Caco-2 (cell line): ENCODE measurements at regions not wholly inside any gene's neighbourhood (a gene's known extent, or its start where the extent isn't known, plus 50 kb on each side); places are given as distances from the start of the nearest gene placed in this dataset.

Source experiments
- BruUV-seq: library from RNA; stranded (reverse); fragments of 400-500 nt; replicated peaks from 2 replicates; lab custom pipeline; 2021; lab: Mats Ljungman, UMichigan
- CTCF ChIA-PET: fragments of 300-600 bp; sonication (Branson Sonifier 250); formaldehyde crosslinking; loops from one replicate; lab custom pipeline; 2022; ENCODE audit warnings: antibody characterized with exemption; lab: Charles Lee
- POLR2A ChIA-PET: fragments of 300-600 bp; sonication (Branson Sonifier 250); formaldehyde crosslinking; loops from one replicate; lab custom pipeline; 2022; ENCODE audit warnings: antibody characterized with exemption; lab: Charles Lee
- DNase-seq, 2 experiments: peaks; one replicate each; pipeline versions ENCODE4 v3.0.0 to v3.0.0-alpha.2; 2020 to 2022
- H3K27me3 ChIP-seq: replicated peaks from 2 replicates; pipeline ENCODE4 v1.6.0; 2011; ENCODE audit warnings: low read length; ENCODE audit not compliant: control insufficient read depth, insufficient read depth
- H3K36me3 ChIP-seq: 2 replicates; pipeline ENCODE4 v1.5.1; 2011; ENCODE audit warnings: low read length; ENCODE audit not compliant: control insufficient read depth, insufficient read depth
- H3K4me1 ChIP-seq: fragments of 250-450 bp; sonication (Bioruptor Pico); 2 replicates; pipeline ENCODE4 v1.5.1; 2020; ENCODE audit warnings: mild to moderate bottlenecking
- H3K4me3 ChIP-seq: 2 replicates; pipeline ENCODE4 v1.5.1; 2011; ENCODE audit warnings: low read depth, mild to moderate bottlenecking, control low read depth, low read length
- H3K9me3 ChIP-seq: fragments of 250-450 bp; sonication (Bioruptor Pico); 2 replicates; pipeline ENCODE4 v1.5.1; 2020; ENCODE audit warnings: mild to moderate bottlenecking, moderate library complexity
- H3K27ac Mint-ChIP-seq: one replicate; pipeline ENCODE4 v1.8.0; 2022; ENCODE audit warnings: mixed read lengths; ENCODE audit not compliant: unreplicated experiment
- H3K27me3 Mint-ChIP-seq: one replicate; pipeline ENCODE4 v1.8.0; 2022; ENCODE audit warnings: mixed read lengths; ENCODE audit not compliant: insufficient read depth, unreplicated experiment
- H3K36me3 Mint-ChIP-seq: one replicate; pipeline ENCODE4 v1.8.0; 2022; ENCODE audit warnings: mild to moderate bottlenecking, mixed read lengths; ENCODE audit not compliant: insufficient read depth, unreplicated experiment
- H3K4me1 Mint-ChIP-seq: one replicate; pipeline ENCODE4 v1.8.0; 2022; ENCODE audit warnings: low read depth, mixed read lengths; ENCODE audit not compliant: unreplicated experiment
- H3K4me3 Mint-ChIP-seq: one replicate; pipeline ENCODE4 v1.8.0; 2022; ENCODE audit warnings: mild to moderate bottlenecking, moderate library complexity, mixed read lengths; ENCODE audit not compliant: unreplicated experiment
- H3K9me3 Mint-ChIP-seq: one replicate; pipeline ENCODE4 v1.8.0; 2022; ENCODE audit warnings: mixed read lengths; ENCODE audit not compliant: unreplicated experiment
- CTCF ChIP-seq, 2 experiments: fragments of 200-600 bp in 1 of 2; IDR thresholded peaks; 1 replicate in 1 of 2; 2 replicates in 1 of 2; pipeline versions ENCODE4 v1.5.1 to v1.8.0; 2011 to 2022; ENCODE audit warnings: antibody characterized with exemption in 1 of 2, control low read depth in 1 of 2, inconsistent platforms in 1 of 2, low read depth in 1 of 2, low read length in 1 of 2, mild to moderate bottlenecking in 1 of 2, moderate library complexity in 1 of 2; ENCODE audit not compliant: insufficient read depth in 1 of 2, severe bottlenecking in 1 of 2, unreplicated experiment in 1 of 2
- intact Hi-C: fragments of 100-400 bp; cut with micrococcal nuclease; formaldehyde crosslinking; loops from one replicate; pipeline ENCODE4 v1.10.0; 2022; ENCODE audit not compliant: unreplicated experiment

GRCh38 chr22:48507171-48507570, 1320.5 kb downstream of the BRD1 start:
- no peak overlapping the region for H3K4me3 ChIP-seq
- intact Hi-C loops = no loop called here
- H3K36me3 ChIP-seq = no peaks in the 10 kb centered on the region
- H3K4me1 ChIP-seq = no peaks in the 10 kb centered on the region
- Mint-ChIP-seq H3K36me3 (no peaks in the 10 kb centered on the region), H3K27me3 (peaks cover 15% of the 10 kb centered on the region), H3K4me1 (no peaks in the 10 kb centered on the region), H3K27ac (no peak overlapping the region), H3K9me3 (no peaks in the 10 kb centered on the region), H3K4me3 (no peak overlapping the region)
- no peak for TF ChIP-seq CTCF (IDR thresholded peaks at IDR 0.05; ENCODE audit: insufficient read depth in 1 of 2, low read depth in 1 of 2, low read length in 1 of 2, severe bottlenecking in 1 of 2, unreplicated experiment in 1 of 2)
- H3K27me3 ChIP-seq = no peaks in the 10 kb centered on the region
- no peaks in the 10 kb centered on the region for H3K9me3 ChIP-seq
- ChIA-PET CTCF (no interaction called here), POLR2A (no interaction called here)
- DNase-seq = no peak
- no TSS peak for BruUV-seq

- no peaks in the 10 kb centered on the region for H3K36me3 Mint-ChIP-seq
- no TSS peak for BruUV-seq
- H3K27me3 Mint-ChIP-seq = peaks cover 11% of the 10 kb centered on the region
- no peak for TF ChIP-seq CTCF (IDR thresholded peaks at IDR 0.05; ENCODE audit: insufficient read depth in 1 of 2, low read depth in 1 of 2, low read length in 1 of 2, severe bottlenecking in 1 of 2, unreplicated experiment in 1 of 2)
- CTCF ChIA-PET = no interaction called here
- H3K4me1 Mint-ChIP-seq = no peaks in the 10 kb centered on the region
- no peak overlapping the region for H3K27ac Mint-ChIP-seq
- Histone ChIP-seq H3K36me3 (no peaks in the 10 kb centered on the region), H3K4me1 (no peaks in the 10 kb centered on the region), H3K4me3 (no peak overlapping the region), H3K9me3 (no peaks in the 10 kb centered on the region), H3K27me3 (no peaks in the 10 kb centered on the region)
- intact Hi-C loops = no loop called here
- H3K4me3 Mint-ChIP-seq = no peak overlapping the region
- POLR2A ChIA-PET = no interaction called here
- no peak for DNase-seq
- H3K9me3 Mint-ChIP-seq = no peaks in the 10 kb centered on the region
Measured at GRCh38 chr22:48506506-48507145, 1321.0 kb downstream of the BRD1 start.

GRCh38 chr22:48505891-48506290, 1321.8 kb downstream of the BRD1 start:
- POLR2A ChIA-PET = no interaction called here
- no peak overlapping the region for H3K4me3 Mint-ChIP-seq
- no peak for TF ChIP-seq CTCF (IDR thresholded peaks at IDR 0.05; ENCODE audit: insufficient read depth in 1 of 2, low read depth in 1 of 2, low read length in 1 of 2, severe bottlenecking in 1 of 2, unreplicated experiment in 1 of 2)
- intact Hi-C loops = no loop called here
- no peaks in the 10 kb centered on the region for H3K9me3 Mint-ChIP-seq
- H3K9me3 ChIP-seq = no peaks in the 10 kb centered on the region
- no peaks in the 10 kb centered on the region for H3K4me1 Mint-ChIP-seq
- no peaks in the 10 kb centered on the region for H3K27me3 ChIP-seq
- H3K27ac Mint-ChIP-seq = no peak overlapping the region
- peaks cover 11% of the 10 kb centered on the region for H3K27me3 Mint-ChIP-seq
- H3K36me3 ChIP-seq = no peaks in the 10 kb centered on the region
- H3K4me1 ChIP-seq = no peaks in the 10 kb centered on the region
- no peak overlapping the region for H3K4me3 ChIP-seq
- no peak for DNase-seq
- no TSS peak for BruUV-seq
- CTCF ChIA-PET = no interaction called here
- H3K36me3 Mint-ChIP-seq = no peaks in the 10 kb centered on the region
